ENCODE measurements at regions not wholly inside any gene's neighbourhood (a gene's known extent, or its start where the extent isn't known, plus 50 kb on each side); places are given as distances from the start of the nearest gene placed in this dataset.
A peak's percentile ranks its signal among the peaks of the same experiment; 100 is the strongest.

- DNase-seq (ENCODE audit: low read depth), result no peak
- no peak for TF ChIP-seq CTCF (conservative IDR thresholded peaks at IDR 0.05; ENCODE audit: control insufficient read depth, insufficient read depth, low read depth, low read length)
- no peak overlapping the region for H3K4me3 ChIP-seq (ENCODE audit: control insufficient read depth, low read depth, low read length)
These were observed 252.2 kb upstream of the SOX2 start for GRCh38 chr3:181459516-181459915.

GRCh38 chr3:181458857-181459256 is 252.9 kb upstream of the SOX2 start:
- DNase-seq (ENCODE audit: low read depth), result no peak
- TF ChIP-seq CTCF (conservative IDR thresholded peaks at IDR 0.05; ENCODE audit: control insufficient read depth, insufficient read depth, low read depth, low read length), result no peak
- no peak overlapping the region for H3K4me3 ChIP-seq (ENCODE audit: control insufficient read depth, low read depth, low read length)

DNA sequence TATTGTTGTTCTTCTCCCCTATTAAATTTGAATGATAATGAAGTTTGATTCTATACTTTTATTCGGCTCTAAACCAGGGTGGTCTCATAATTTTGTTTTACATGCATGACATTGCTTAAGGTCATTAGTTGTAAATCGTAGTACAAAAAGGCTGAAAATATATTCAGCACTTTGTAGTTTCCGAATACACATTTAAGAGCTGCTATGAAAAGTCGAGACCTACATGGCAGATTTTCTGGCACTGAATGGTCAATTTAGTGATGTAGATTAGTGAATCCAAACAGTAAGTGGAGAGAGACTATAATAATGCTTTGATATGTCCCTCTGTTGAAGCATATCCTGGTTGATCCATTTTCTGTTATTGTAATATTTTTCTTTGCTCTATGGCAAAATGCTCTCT is 254.0 kb upstream of the SOX2 start:
- no peak overlapping the region for H3K4me3 ChIP-seq (ENCODE audit: control insufficient read depth, low read depth, low read length)
- TF ChIP-seq CTCF (conservative IDR thresholded peaks at IDR 0.05; ENCODE audit: control insufficient read depth, insufficient read depth, low read depth, low read length), result no peak
- no peak for DNase-seq (ENCODE audit: low read depth)

DNA sequence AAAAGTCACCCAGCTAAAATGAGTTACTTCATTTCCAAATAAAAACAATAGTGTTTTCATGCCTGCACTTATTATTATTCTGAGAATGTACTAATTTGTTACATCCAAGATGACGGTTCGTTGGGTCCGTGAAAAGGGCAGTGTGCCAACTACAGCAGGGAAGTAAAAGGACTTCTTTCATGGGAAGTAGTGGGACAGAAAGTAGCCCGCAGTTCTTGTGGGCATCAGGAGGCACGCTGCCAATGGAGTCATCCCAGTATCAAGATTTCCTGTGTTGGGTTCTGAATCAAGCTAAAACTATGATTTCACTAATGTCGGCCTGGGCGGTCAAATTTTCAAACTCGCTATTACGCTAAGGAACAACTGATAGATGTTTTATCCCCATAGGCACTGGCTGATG is 254.5 kb upstream of the SOX2 start:
- peak; percentile 5 for DNase-seq (ENCODE audit: low read depth)
- TF ChIP-seq CTCF (conservative IDR thresholded peaks at IDR 0.05; ENCODE audit: control insufficient read depth, insufficient read depth, low read depth, low read length), result no peak
- H3K4me3 ChIP-seq (ENCODE audit: control insufficient read depth, low read depth, low read length), result no peak overlapping the region

GRCh38 chr3:181455276-181455675 is 256.4 kb upstream of the SOX2 start:
- DNase-seq (ENCODE audit: low read depth), result no peak
- no peak overlapping the region for H3K4me3 ChIP-seq (ENCODE audit: control insufficient read depth, low read depth, low read length)
- no peak for TF ChIP-seq CTCF (conservative IDR thresholded peaks at IDR 0.05; ENCODE audit: control insufficient read depth, insufficient read depth, low read depth, low read length)

GRCh38 chr3:181454451-181455027 is 257.2 kb upstream of the SOX2 start:
- DNase-seq (ENCODE audit: low read depth), result no peak
- H3K4me3 ChIP-seq (ENCODE audit: control insufficient read depth, low read depth, low read length), result no peak overlapping the region
- no peak for TF ChIP-seq CTCF (conservative IDR thresholded peaks at IDR 0.05; ENCODE audit: control insufficient read depth, insufficient read depth, low read depth, low read length)

DNA sequence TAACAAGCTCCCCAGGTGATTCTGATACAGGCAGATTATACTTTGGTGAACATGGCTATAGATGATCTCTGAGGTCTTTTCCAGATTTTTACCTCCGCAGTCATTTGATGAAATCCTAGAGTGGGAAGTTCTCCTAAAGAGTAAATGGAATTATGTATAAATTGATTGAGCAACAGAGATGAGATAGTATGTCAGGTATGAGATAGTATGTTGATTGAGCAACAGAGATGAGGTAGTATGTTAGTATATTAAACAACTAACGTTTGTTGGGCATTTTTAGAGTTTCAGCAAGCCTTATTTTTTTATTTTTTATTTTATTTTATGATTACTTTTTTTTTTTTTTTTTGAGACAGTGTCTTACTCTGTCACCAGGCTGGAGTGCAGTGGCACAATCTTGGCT is 265.0 kb upstream of the SOX2 start:
- no peak for TF ChIP-seq CTCF (conservative IDR thresholded peaks at IDR 0.05; ENCODE audit: control insufficient read depth, insufficient read depth, low read depth, low read length)
- no peak for DNase-seq (ENCODE audit: low read depth)
- no peak overlapping the region for H3K4me3 ChIP-seq (ENCODE audit: control insufficient read depth, low read depth, low read length)

Measured in fibroblast of mammary gland (primary cell).